PC-9 (cell line): ENCODE measurements at regions not wholly inside any gene's neighbourhood (a gene's known extent, or its start where the extent isn't known, plus 50 kb on each side); places are given as distances from the start of the nearest gene placed in this dataset.

Experiments
- BruUV-seq: library from RNA; stranded (reverse); fragments of 400-500 nt; replicated peaks from 2 replicates; lab custom pipeline; 2021; lab: Mats Ljungman, UMichigan
- CTCF ChIA-PET: fragments of 300-600 bp; sonication (Branson Sonifier 250); formaldehyde crosslinking; loops from one replicate; lab custom pipeline; 2022; ENCODE audit warnings: antibody characterized with exemption; lab: Charles Lee
- POLR2A ChIA-PET: fragments of 300-600 bp; sonication (Branson Sonifier 250); formaldehyde crosslinking; loops from one replicate; lab custom pipeline; 2022; ENCODE audit warnings: antibody characterized with exemption; ENCODE audit not compliant: unreplicated experiment; lab: Charles Lee
- DNase-seq, 2 experiments: peaks; one replicate each; pipeline versions ENCODE4 v3.0.0 to v3.0.0-alpha.2; 2015 to 2022; ENCODE audit warnings: mixed read lengths in 1 of 2
- H2AFZ ChIP-seq: fragments of 200-600 bp; sonication (generic); 2 replicates; pipeline ENCODE4 v1.8.1; 2017; ENCODE audit warnings: antibody characterized with exemption
- H3F3A ChIP-seq: fragments of 200-600 bp; sonication (generic); 2 replicates; pipeline ENCODE4 v1.8.1; 2017; ENCODE audit warnings: antibody characterized with exemption, mild to moderate bottlenecking, low read depth; ENCODE audit not compliant: insufficient read depth
- H3K27ac ChIP-seq: fragments of 200-600 bp; sonication (generic); 2 replicates; pipeline ENCODE4 v1.6.1; 2016; ENCODE audit warnings: mixed run types
- H3K27me3 ChIP-seq: fragments of 200-600 bp; sonication (generic); 2 replicates; pipeline ENCODE4 v1.6.1; 2016; ENCODE audit warnings: low read depth, mixed run types; ENCODE audit not compliant: insufficient read depth
- H3K36me3 ChIP-seq: fragments of 200-600 bp; sonication (generic); 2 replicates; pipeline ENCODE4 v1.6.1; 2016; ENCODE audit warnings: low read depth, mixed run types
- H3K4me1 ChIP-seq: fragments of 200-600 bp; sonication (generic); replicated peaks from 2 replicates; pipeline ENCODE4 v1.6.1; 2016; ENCODE audit warnings: mixed run types; ENCODE audit not compliant: insufficient read depth
- H3K4me2 ChIP-seq: fragments of 200-600 bp; sonication (generic); 2 replicates; pipeline ENCODE4 v1.6.1; 2017; ENCODE audit warnings: mixed run types
- H3K4me3 ChIP-seq: fragments of 200-600 bp; sonication (generic); 2 replicates; pipeline ENCODE4 v1.6.1; 2016; ENCODE audit warnings: mixed run types
- H3K79me2 ChIP-seq: fragments of 200-600 bp; sonication (generic); 2 replicates; pipeline ENCODE4 v1.6.1; 2017; ENCODE audit warnings: low read depth, mixed run types
- H3K9me2 ChIP-seq: fragments of 200-600 bp; sonication (generic); 2 replicates; pipeline ENCODE4 v1.8.1; 2017; ENCODE audit warnings: mild to moderate bottlenecking; ENCODE audit not compliant: insufficient read depth
- H3K9me3 ChIP-seq: fragments of 200-600 bp; sonication (generic); 2 replicates; pipeline ENCODE4 v1.8.1; 2016; ENCODE audit warnings: low read depth; ENCODE audit not compliant: insufficient read depth
- H4K20me1 ChIP-seq: fragments of 200-600 bp; sonication (generic); 2 replicates; pipeline ENCODE4 v1.8.1; 2017; ENCODE audit not compliant: insufficient read depth
- EZH2 ChIP-seq: fragments of 200-600 bp; sonication (generic); IDR thresholded peaks from 2 replicates; pipeline ENCODE4 v1.8.0; 2017; ENCODE audit warnings: antibody characterized with exemption, low read depth
- intact Hi-C: fragments of 100-400 bp; cut with micrococcal nuclease; formaldehyde crosslinking; loops from one replicate; pipeline ENCODE4 v1.10.0; 2022; ENCODE audit not compliant: unreplicated experiment
- TF ChIP-seq, protein P1 (sequence below): fragments of 200-600 bp; sonication (generic); conservative IDR thresholded peaks from 2 replicates; pipeline ENCODE4 v1.6.1; 2017; ENCODE audit warnings: mixed run types, antibody characterized with exemption, mild to moderate bottlenecking, moderate library complexity

DNA sequence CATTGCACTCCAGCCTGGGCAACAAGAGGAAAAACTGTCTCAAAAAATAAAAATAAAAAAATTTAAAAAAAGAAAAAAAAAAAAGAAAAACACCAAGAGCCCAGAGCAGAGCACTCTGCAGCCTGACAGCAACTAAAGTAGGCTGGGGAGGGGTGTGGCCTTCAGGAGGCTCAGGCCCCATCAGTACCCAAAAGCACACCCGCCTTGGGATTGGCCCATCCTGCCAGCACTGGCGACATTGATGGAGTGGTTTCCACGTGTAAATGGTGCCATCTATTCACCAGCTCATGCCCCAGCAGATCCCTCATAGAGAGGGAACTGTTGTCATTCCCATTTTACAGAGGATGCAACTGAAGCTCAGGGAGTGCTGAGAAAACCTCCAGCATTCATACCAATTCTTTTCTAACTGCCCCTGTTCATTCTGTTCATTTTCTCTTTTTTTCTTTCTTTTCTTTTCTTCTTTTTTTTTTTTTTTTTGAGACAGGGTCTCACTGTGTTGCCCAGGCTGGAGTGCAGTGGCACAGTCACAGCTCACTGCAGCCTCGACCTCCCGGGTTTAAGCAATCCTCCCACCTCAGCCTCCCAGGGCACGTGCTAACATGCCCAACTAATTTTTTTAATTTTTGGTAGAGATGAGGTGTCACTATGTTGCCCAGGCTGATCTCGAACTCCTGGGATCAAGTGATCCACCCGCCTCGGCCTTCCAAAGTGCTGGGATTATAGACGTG is 89.3 kb downstream of the IRF2BPL start:
- intact Hi-C loops = no loop called here
- H3K4me2 ChIP-seq = no peak overlapping the region
- H3K4me3 ChIP-seq = no peak overlapping the region
- H4K20me1 ChIP-seq = no peaks in the 10 kb centered on the region
- TF ChIP-seq, protein P1, sequence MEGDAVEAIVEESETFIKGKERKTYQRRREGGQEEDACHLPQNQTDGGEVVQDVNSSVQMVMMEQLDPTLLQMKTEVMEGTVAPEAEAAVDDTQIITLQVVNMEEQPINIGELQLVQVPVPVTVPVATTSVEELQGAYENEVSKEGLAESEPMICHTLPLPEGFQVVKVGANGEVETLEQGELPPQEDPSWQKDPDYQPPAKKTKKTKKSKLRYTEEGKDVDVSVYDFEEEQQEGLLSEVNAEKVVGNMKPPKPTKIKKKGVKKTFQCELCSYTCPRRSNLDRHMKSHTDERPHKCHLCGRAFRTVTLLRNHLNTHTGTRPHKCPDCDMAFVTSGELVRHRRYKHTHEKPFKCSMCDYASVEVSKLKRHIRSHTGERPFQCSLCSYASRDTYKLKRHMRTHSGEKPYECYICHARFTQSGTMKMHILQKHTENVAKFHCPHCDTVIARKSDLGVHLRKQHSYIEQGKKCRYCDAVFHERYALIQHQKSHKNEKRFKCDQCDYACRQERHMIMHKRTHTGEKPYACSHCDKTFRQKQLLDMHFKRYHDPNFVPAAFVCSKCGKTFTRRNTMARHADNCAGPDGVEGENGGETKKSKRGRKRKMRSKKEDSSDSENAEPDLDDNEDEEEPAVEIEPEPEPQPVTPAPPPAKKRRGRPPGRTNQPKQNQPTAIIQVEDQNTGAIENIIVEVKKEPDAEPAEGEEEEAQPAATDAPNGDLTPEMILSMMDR = no peak
- TF ChIP-seq EZH2 = no peak
- H3K27me3 ChIP-seq = no peaks in the 10 kb centered on the region
- ChIA-PET POLR2A (no interaction called here), CTCF (interaction anchor here (0.7 kb wide), 1 partner anchor 245 kb away, joined by 6 read pairs; no protein-coding TSS in a partner anchor)
- BruUV-seq = no TSS peak
- H3K27ac ChIP-seq = no peak overlapping the region
- no peaks in the 10 kb centered on the region for H3K36me3 ChIP-seq
- peaks cover 3% of the 10 kb centered on the region; the same call in 1 of the 2 replicates for H3K4me1 ChIP-seq
- DNase-seq = no peak
- no peak overlapping the region for H2AFZ ChIP-seq
- H3K79me2 ChIP-seq = no peaks in the 10 kb centered on the region
- H3K9me2 ChIP-seq = no peaks in the 10 kb centered on the region
- no peaks in the 10 kb centered on the region for H3K9me3 ChIP-seq
- peaks cover 9% of the 10 kb centered on the region; the same call in 1 of the 2 replicates for H3F3A ChIP-seq

DNA sequence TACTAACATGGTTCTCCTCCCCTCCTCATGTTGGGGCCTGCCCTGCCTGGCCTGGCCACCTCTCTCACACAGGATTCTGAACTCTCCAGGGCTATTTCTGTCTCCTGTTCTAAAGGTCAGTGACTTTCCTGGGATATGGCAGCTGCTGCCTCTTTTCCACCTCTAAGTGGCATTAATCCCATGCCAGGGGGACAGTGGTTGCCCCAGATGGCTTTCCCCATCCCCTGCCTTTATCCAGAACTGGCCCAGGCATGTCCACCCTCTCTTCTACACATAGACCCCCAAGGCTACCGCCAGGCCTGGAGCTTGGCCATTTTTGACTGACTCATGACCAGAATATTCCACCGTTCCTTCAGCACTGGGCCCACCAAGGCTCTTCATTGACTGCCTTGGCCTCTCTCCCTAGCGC is 90.4 kb downstream of the IRF2BPL start:
- H3K4me1 ChIP-seq = no peaks in the 10 kb centered on the region
- BruUV-seq = no TSS peak
- no peaks in the 10 kb centered on the region for H3K79me2 ChIP-seq
- H3K9me2 ChIP-seq = no peaks in the 10 kb centered on the region
- H3K4me3 ChIP-seq = no peak overlapping the region
- ChIA-PET CTCF (interaction anchor here (0.7 kb wide), 1 partner anchor 17 kb away, joined by 3 read pairs; no protein-coding TSS in a partner anchor), POLR2A (no interaction called here)
- intact Hi-C loops = no loop called here
- peaks cover 7% of the 10 kb centered on the region; the same call in 1 of the 2 replicates for H3F3A ChIP-seq
- no peak overlapping the region for H2AFZ ChIP-seq
- no peak for TF ChIP-seq EZH2
- TF ChIP-seq, protein P1 = no peak
- no peak overlapping the region for H3K4me2 ChIP-seq
- H4K20me1 ChIP-seq = no peaks in the 10 kb centered on the region
- no peaks in the 10 kb centered on the region for H3K9me3 ChIP-seq
- H3K27me3 ChIP-seq = no peaks in the 10 kb centered on the region
- no peaks in the 10 kb centered on the region for H3K36me3 ChIP-seq
- no peak for DNase-seq
- no peak overlapping the region for H3K27ac ChIP-seq

DNA sequence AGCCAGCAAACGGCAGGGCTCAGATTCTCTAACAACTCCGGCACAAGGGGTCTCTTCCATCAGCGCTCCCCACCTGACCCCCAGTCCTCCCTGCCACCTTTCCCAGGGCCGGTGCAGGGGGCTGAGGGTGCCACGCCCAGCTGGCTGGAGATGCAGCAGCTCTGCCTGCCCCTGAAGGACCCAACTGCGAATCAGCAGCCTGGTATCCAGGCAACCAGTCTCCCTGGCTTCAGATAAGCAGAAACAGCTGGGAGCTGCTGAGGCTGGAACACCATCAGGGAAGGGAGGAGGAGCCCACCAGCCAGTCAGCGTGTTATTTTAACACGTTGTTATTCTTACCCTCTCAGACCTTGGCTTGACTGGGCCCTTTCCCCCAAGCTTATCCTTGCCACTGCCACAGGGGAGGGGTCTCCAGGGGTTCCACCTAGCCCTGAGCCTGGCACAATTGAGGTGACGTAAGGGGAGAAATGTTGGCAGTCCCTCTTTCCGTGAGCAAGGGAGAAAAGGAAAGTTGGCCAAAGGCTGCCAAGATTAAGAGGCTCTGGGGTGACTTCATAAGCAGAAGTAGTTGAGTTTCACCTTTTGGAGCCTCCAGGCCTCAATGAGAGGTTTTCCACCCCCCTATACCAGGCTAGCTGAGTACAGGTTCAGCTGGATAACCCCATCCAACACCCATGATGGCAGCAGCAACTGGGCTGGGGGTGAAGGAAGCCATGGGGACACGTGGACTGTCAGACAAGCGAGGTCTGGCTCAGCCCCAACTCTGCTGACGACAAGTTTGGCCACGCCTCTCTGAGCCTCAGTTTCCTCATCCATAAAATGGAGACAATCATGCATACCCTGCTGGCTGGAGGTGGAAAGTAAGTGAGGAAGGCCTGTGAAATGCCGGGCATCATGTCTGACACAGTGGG is 91.1 kb downstream of the IRF2BPL start:
- peak in 1 of 2 experiments; percentile 48 for DNase-seq
- H3K4me2 ChIP-seq = no peak overlapping the region
- POLR2A ChIA-PET = interaction anchor here (0.5 to 0.6 kb wide), 2 partner anchors 20 to 294 kb away, joined by 3 to 4 read pairs; no protein-coding TSS in a partner anchor

More for the DNA sequence above, 91.1 kb downstream of the IRF2BPL start:
- CTCF ChIA-PET = interaction anchor here (0.6 to 0.7 kb wide), 2 partner anchors 18 to 62 kb away, joined by 3 read pairs; no protein-coding TSS in a partner anchor
- Histone ChIP-seq H4K20me1 (no peaks in the 10 kb centered on the region), H3K9me3 (no peaks in the 10 kb centered on the region), H3K36me3 (no peaks in the 10 kb centered on the region), H2AFZ (no peak overlapping the region), H3K27me3 (no peaks in the 10 kb centered on the region), H3K27ac (no peak overlapping the region), H3K79me2 (no peaks in the 10 kb centered on the region), H3K4me3 (no peak overlapping the region), H3K9me2 (no peaks in the 10 kb centered on the region), H3F3A (peaks cover 7% of the 10 kb centered on the region; the same call in 1 of the 2 replicates), H3K4me1 (no peaks in the 10 kb centered on the region)
- intact Hi-C loops = no loop called here
- no TSS peak for BruUV-seq
- TF ChIP-seq, protein P1 = no peak
- no peak for TF ChIP-seq EZH2
